ENCODE measurements at regions not wholly inside any gene's neighbourhood (a gene's known extent, or its start where the extent isn't known, plus 50 kb on each side); places are given as distances from the start of the nearest gene placed in this dataset.

GRCh38 chr7:35483568-35483967, 211.4 kb downstream of the HERPUD2 start:
- no peaks in the 10 kb centered on the region for H3K9me3 Mint-ChIP-seq
- TF ChIP-seq EZH2 (IDR thresholded peaks at IDR 0.05) = no peak
- TF ChIP-seq EZH2phosphoT487 (IDR thresholded peaks at IDR 0.05) = no peak
- no peak for TF ChIP-seq CTCF (IDR thresholded peaks at IDR 0.05)
- H3K27ac Mint-ChIP-seq = no peak overlapping the region
- H3K4me1 Mint-ChIP-seq = no peaks in the 10 kb centered on the region
- H3K4me1 ChIP-seq = peaks cover 13% of the 10 kb centered on the region
- no peak overlapping the region for H2AFZ ChIP-seq (replicated peaks)
- no peaks in the 10 kb centered on the region for H3K36me3 ChIP-seq
- no peak overlapping the region for H3K4me2 ChIP-seq
- H4K20me1 ChIP-seq (ENCODE audit: low read depth) = no peaks in the 10 kb centered on the region
- no peaks in the 10 kb centered on the region for H3K9me3 ChIP-seq (ENCODE audit: low read depth)
- H3F3A ChIP-seq (ENCODE audit: low read depth) = peaks cover 6% of the 10 kb centered on the region
- no peaks in the 10 kb centered on the region for H3K36me3 Mint-ChIP-seq
- no peak for DNase-seq (ENCODE audit: low spot score)
- H3K9ac ChIP-seq = no peak overlapping the region
- no peak overlapping the region for H3K27ac ChIP-seq
- H3K27me3 Mint-ChIP-seq (ENCODE audit: insufficient read depth, low read depth) = peaks cover 5% of the 10 kb centered on the region
- H3K4me3 ChIP-seq = no peak overlapping the region
- H3K4me3 Mint-ChIP-seq = no peak overlapping the region
- H3K27me3 ChIP-seq = no peaks in the 10 kb centered on the region
- H3K79me2 ChIP-seq (ENCODE audit: low read depth) = no peaks in the 10 kb centered on the region

- peaks cover 13% of the 10 kb centered on the region for H3K4me1 ChIP-seq
- no peak overlapping the region for H3K27ac ChIP-seq
- H3K9ac ChIP-seq = no peak overlapping the region
- no peak overlapping the region for H3K27ac Mint-ChIP-seq
- no peak overlapping the region for H3K4me2 ChIP-seq
- no peaks in the 10 kb centered on the region for H3K36me3 ChIP-seq
- no peaks in the 10 kb centered on the region for H3K36me3 Mint-ChIP-seq
- H3K4me1 Mint-ChIP-seq = no peaks in the 10 kb centered on the region
- H2AFZ ChIP-seq (replicated peaks) = no peak overlapping the region
- H3K4me3 ChIP-seq = no peak overlapping the region
- no peaks in the 10 kb centered on the region for H3K9me3 ChIP-seq (ENCODE audit: low read depth)
- H3K9me3 Mint-ChIP-seq = peaks cover 7% of the 10 kb centered on the region
- DNase-seq (ENCODE audit: low spot score) = no peak
- no peaks in the 10 kb centered on the region for H3K79me2 ChIP-seq (ENCODE audit: low read depth)
- H3K4me3 Mint-ChIP-seq = no peak overlapping the region
- peaks cover 5% of the 10 kb centered on the region for H3K27me3 Mint-ChIP-seq (ENCODE audit: insufficient read depth, low read depth)
- TF ChIP-seq EZH2 (IDR thresholded peaks at IDR 0.05) = no peak
- no peak for TF ChIP-seq CTCF (IDR thresholded peaks at IDR 0.05)
- TF ChIP-seq EZH2phosphoT487 (IDR thresholded peaks at IDR 0.05) = no peak
- H3F3A ChIP-seq (ENCODE audit: low read depth) = peaks cover 6% of the 10 kb centered on the region
- H4K20me1 ChIP-seq (ENCODE audit: low read depth) = no peaks in the 10 kb centered on the region
- H3K27me3 ChIP-seq = no peaks in the 10 kb centered on the region
Measured at GRCh38 chr7:35482231-35482630, 212.7 kb downstream of the HERPUD2 start.

- no peaks in the 10 kb centered on the region for H4K20me1 ChIP-seq (ENCODE audit: low read depth)
- no peak overlapping the region for H3K4me2 ChIP-seq
- no peaks in the 10 kb centered on the region for H3K36me3 ChIP-seq
- Mint-ChIP-seq H3K27me3 (ENCODE audit: insufficient read depth, low read depth) (peaks cover 5% of the 10 kb centered on the region), H3K4me3 (no peak overlapping the region), H3K9me3 (peaks cover 7% of the 10 kb centered on the region), H3K27ac (no peak overlapping the region), H3K36me3 (no peaks in the 10 kb centered on the region), H3K4me1 (no peaks in the 10 kb centered on the region)
- H3F3A ChIP-seq (ENCODE audit: low read depth) = peaks cover 6% of the 10 kb centered on the region
- no peak overlapping the region for H3K9ac ChIP-seq
- no peaks in the 10 kb centered on the region for H3K79me2 ChIP-seq (ENCODE audit: low read depth)
- no peak overlapping the region for H3K27ac ChIP-seq
- TF ChIP-seq EZH2phosphoT487 (IDR thresholded peaks at IDR 0.05) (no peak), CTCF (IDR thresholded peaks at IDR 0.05) (no peak), EZH2 (IDR thresholded peaks at IDR 0.05) (no peak)
- no peak overlapping the region for H2AFZ ChIP-seq (replicated peaks)
- no peaks in the 10 kb centered on the region for H3K27me3 ChIP-seq
- no peak overlapping the region for H3K4me3 ChIP-seq
- DNase-seq (ENCODE audit: low spot score) = peak; percentile 32
- peaks cover 12% of the 10 kb centered on the region for H3K4me1 ChIP-seq
- no peaks in the 10 kb centered on the region for H3K9me3 ChIP-seq (ENCODE audit: low read depth)
Measured at GRCh38 chr7:35480806-35481205, 214.1 kb downstream of the HERPUD2 start.

Data from neural progenitor cell (in vitro differentiated cells).